Spleen (tissue), 11 donors: ENCODE measurements at regions not wholly inside any gene's neighbourhood (a gene's known extent, or its start where the extent isn't known, plus 50 kb on each side); places are given as distances from the start of the nearest gene placed in this dataset.

Experiments used
- DNase-seq: peaks from one replicate; pipeline ENCODE4 v3.0.0-alpha.2; 2020
- H3K27ac ChIP-seq, 8 donors: fragments of 200-600 bp; sonication (generic) in 7 of 8; 1 replicate in 4 of 8; 2 replicates in 4 of 8; pipeline versions ENCODE4 v1.5.0 to v1.8.0; 2016 to 2021; ENCODE audit warnings: inconsistent platforms in 4 of 8, mild to moderate bottlenecking in 4 of 8, moderate library complexity in 1 of 8
- H3K27me3 ChIP-seq, 7 donors: fragments of 200-600 bp; sonication (generic) in 6 of 7; replicated peaks in 1 of 7; 1 replicate in 4 of 7; 2 replicates in 3 of 7; pipeline versions ENCODE4 v1.5.0 to v1.8.0; 2016 to 2021; ENCODE audit warnings: inconsistent platforms in 3 of 7, mild to moderate bottlenecking in 1 of 7
- H3K36me3 ChIP-seq, 6 donors: fragments of 200-600 bp; sonication (generic) in 5 of 6; 1 replicate in 4 of 6; 2 replicates in 2 of 6; pipeline versions ENCODE4 v1.5.0 to v1.8.0; 2016 to 2021; ENCODE audit warnings: inconsistent platforms in 2 of 6
- H3K4me1 ChIP-seq, 6 donors: fragments of 200-600 bp; sonication (generic) in 5 of 6; 1 replicate in 3 of 6; 2 replicates in 3 of 6; pipeline versions ENCODE4 v1.5.0 to v1.8.0; 2016 to 2021; ENCODE audit warnings: inconsistent platforms in 3 of 6
- H3K4me3 ChIP-seq, 8 donors: fragments of 200-600 bp; sonication (generic) in 7 of 8; 1 replicate in 4 of 8; 2 replicates in 4 of 8; pipeline versions ENCODE4 v1.5.0 to v1.8.0; 2016 to 2021; ENCODE audit warnings: inconsistent platforms in 4 of 8, mild to moderate bottlenecking in 4 of 8, moderate library complexity in 2 of 8
- H3K9me3 ChIP-seq, 8 donors: fragments of 200-600 bp; sonication (generic) in 7 of 8; 1 replicate in 4 of 8; 2 replicates in 4 of 8; pipeline versions ENCODE4 v1.5.0 to v1.8.0; 2016 to 2021; ENCODE audit warnings: inconsistent platforms in 4 of 8
- POLR2A ChIP-seq, 3 donors: fragments of 450-650 bp; IDR thresholded peaks; one replicate each; pipeline ENCODE4 v1.5.1; 2017; ENCODE audit warnings: antibody characterized with exemption in 3 of 3, mild to moderate bottlenecking in 1 of 3
- POLR2AphosphoS5 ChIP-seq, 3 donors: sonication (generic); formaldehyde crosslinking; IDR thresholded peaks; one replicate each; pipeline ENCODE4 v1.5.1; 2017; ENCODE audit warnings: antibody characterized with exemption in 3 of 3
- WGBS, 5 donors: extraction: QIAGEN DNeasy Blood & Tissue Kit in 3 of 5; methylation state at CpG; one replicate each; pipeline versions ENCODE4 v1.1.5 to v1.1.7; 2013 to 2018; 5-methylcytosine and 5-hydroxymethylcytosine counted together
- intact Hi-C: fragments of 100-400 bp; cut with DNase I; formaldehyde crosslinking; loops from one replicate; pipeline ENCODE4 v1.15.0; 2023; ENCODE audit warnings: low total_unique reads
- TF ChIP-seq, protein P1 (sequence below), 11 experiments: fragments of 200-600 bp in 7 of 11; fragments of 450-650 bp in 4 of 11; sonication (generic) in 4 of 11; IDR thresholded peaks in 8 of 11; conservative IDR thresholded peaks in 3 of 11; 1 replicate in 7 of 11; 2 replicates in 4 of 11; pipeline versions ENCODE4 v1.4.0 to v1.8.0; 2016 to 2021; ENCODE audit warnings: antibody characterized with exemption in 11 of 11, inconsistent platforms in 4 of 11, mild to moderate bottlenecking in 1 of 11
- donor health status: healthy with polysubstance abuse.
- donor health status: DM: no; HTN: no; CAD: no; lungs with moderate emphysema.
- donor health status: DM: no; HTN: no; CAD: no.
- donor health status: Bipolar disorder and iron deficiency.
- donor health status: healthy.
- donor health status: DM: no; HTN: no; CAD: no.
- donor health status: DM: yes; HTN: yes; CAD: no.

DNA sequence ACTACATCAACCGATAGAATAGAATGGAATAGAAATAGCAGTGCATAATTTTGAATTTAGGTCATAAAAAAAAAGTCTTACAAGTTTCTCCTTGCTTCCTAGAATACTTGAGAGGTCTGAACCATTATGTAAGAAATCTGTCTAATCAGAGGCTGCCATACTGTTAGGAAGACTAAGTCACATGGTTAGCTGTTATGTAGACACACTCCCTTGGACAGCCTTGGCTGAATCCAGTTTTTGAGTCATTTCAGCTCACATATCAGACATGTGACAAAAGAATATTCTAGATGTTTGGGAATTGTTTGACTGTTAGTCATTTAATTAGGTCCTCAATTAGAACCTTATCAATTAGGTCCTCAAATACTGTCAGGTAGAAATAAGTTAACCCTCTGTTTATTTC lies 1601.4 kb downstream of the GRIK2 start:
- no peak overlapping the region for H3K4me3 ChIP-seq
- H3K27me3 ChIP-seq = no peaks in the 10 kb centered on the region
- H3K36me3 ChIP-seq = no peaks in the 10 kb centered on the region
- 82 to 88% (median 86%) methylated on average over 1 of the region's 1 CpG for WGBS, 5 donors
- no peaks in the 10 kb centered on the region for H3K4me1 ChIP-seq
- intact Hi-C loops = no loop called here
- no peak for DNase-seq
- no peak for TF ChIP-seq POLR2A (IDR thresholded peaks at IDR 0.05)
- TF ChIP-seq, protein P1, sequence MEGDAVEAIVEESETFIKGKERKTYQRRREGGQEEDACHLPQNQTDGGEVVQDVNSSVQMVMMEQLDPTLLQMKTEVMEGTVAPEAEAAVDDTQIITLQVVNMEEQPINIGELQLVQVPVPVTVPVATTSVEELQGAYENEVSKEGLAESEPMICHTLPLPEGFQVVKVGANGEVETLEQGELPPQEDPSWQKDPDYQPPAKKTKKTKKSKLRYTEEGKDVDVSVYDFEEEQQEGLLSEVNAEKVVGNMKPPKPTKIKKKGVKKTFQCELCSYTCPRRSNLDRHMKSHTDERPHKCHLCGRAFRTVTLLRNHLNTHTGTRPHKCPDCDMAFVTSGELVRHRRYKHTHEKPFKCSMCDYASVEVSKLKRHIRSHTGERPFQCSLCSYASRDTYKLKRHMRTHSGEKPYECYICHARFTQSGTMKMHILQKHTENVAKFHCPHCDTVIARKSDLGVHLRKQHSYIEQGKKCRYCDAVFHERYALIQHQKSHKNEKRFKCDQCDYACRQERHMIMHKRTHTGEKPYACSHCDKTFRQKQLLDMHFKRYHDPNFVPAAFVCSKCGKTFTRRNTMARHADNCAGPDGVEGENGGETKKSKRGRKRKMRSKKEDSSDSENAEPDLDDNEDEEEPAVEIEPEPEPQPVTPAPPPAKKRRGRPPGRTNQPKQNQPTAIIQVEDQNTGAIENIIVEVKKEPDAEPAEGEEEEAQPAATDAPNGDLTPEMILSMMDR (IDR thresholded peaks at IDR 0.05 in 8 of 11, conservative IDR thresholded peaks at IDR 0.05 in 3 of 11) = no peak
- TF ChIP-seq POLR2AphosphoS5 (IDR thresholded peaks at IDR 0.05) = no peak
- H3K9me3 ChIP-seq = no peaks in the 10 kb centered on the region
- no peak overlapping the region for H3K27ac ChIP-seq

DNA sequence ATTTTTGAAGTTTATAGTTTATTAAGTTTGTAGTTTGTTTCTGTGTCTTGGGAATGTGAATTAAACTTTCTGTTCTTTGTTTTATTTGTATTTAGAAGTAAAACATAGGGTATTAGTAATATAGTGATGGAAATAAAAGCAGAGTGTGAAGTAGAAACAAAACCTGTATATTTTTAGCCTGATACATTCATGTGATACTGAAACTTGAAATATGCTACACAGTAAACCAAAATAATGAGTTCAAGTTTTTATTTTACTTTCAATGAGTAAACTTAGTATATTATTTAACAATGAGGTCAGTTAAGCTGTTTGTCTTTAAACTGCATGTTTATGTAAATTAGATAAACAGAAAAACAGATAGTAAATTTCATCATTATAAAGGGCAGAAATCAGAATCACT lies 1592.6 kb downstream of the GRIK2 start:
- no peak for DNase-seq
- TF ChIP-seq POLR2AphosphoS5 (IDR thresholded peaks at IDR 0.05) (no peak), POLR2A (IDR thresholded peaks at IDR 0.05) (no peak)
- TF ChIP-seq, protein P1 (IDR thresholded peaks at IDR 0.05 in 8 of 11, conservative IDR thresholded peaks at IDR 0.05 in 3 of 11) = no peak
- Histone ChIP-seq H3K9me3 (no peaks in the 10 kb centered on the region), H3K4me1 (no peaks in the 10 kb centered on the region), H3K27ac (no peak overlapping the region), H3K27me3 (no peaks in the 10 kb centered on the region), H3K36me3 (no peaks in the 10 kb centered on the region), H3K4me3 (no peak overlapping the region)
- intact Hi-C loops = no loop called here

DNA sequence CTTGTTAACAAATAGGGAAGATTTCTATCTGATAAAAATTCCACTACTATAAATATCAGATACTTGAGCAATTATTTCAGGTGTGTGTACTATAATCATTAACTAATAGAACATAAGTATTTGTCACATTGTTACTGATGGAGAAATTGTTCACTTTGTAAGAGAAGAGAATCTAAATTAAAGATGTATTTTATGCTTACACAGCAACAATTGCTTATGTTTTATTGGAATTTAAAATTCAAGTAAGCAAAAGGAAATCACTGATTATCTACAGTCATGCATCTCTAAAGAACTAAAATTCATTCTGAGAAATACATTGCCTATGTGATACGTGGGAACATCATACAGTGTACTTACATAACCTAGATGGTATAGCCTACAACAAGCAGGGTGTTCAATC lies 1590.8 kb downstream of the GRIK2 start:
- Histone ChIP-seq H3K9me3 (no peaks in the 10 kb centered on the region), H3K27ac (no peak overlapping the region), H3K36me3 (no peaks in the 10 kb centered on the region), H3K4me1 (no peaks in the 10 kb centered on the region), H3K4me3 (no peak overlapping the region), H3K27me3 (no peaks in the 10 kb centered on the region)
- intact Hi-C loops = no loop called here
- TF ChIP-seq POLR2AphosphoS5 (IDR thresholded peaks at IDR 0.05) (no peak), POLR2A (IDR thresholded peaks at IDR 0.05) (no peak)
- TF ChIP-seq, protein P1 (IDR thresholded peaks at IDR 0.05 in 8 of 11, conservative IDR thresholded peaks at IDR 0.05 in 3 of 11) = no peak
- no peak for DNase-seq
- WGBS, 5 donors = 65 to 81% (median 75%) methylated on average over 1 of the region's 1 CpG

DNA sequence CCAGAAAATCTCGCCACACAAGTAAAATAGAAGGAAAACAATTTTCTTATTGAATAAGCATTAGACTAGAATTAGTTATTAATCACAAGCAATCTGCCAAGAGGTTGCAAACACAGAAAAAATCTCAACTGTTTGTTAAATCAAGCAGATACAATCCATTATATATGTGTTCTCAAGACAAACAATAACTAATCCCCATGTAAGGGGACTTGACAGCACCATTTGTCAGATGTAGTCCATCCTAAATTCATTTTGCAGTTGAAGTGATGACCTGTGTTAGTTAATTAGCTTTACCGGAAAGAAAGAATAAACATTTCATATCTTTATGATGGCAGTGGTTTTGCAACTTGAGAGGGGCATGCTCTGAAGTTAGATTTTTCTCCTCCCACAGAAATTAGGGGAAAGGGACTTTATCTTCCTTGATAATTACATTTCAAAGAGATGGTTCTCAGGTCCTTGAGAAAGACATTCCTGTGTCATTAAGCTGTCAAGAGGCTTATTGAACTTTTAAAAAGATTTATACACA lies 1588.0 kb downstream of the GRIK2 start:
- intact Hi-C loops = no loop called here
- no peaks in the 10 kb centered on the region for H3K27me3 ChIP-seq
- H3K36me3 ChIP-seq = no peaks in the 10 kb centered on the region
- no peaks in the 10 kb centered on the region for H3K4me1 ChIP-seq
- H3K27ac ChIP-seq = no peak overlapping the region
- 54 to 65% (median 56%) methylated on average over 2 of the region's 2 CpGs for WGBS, 5 donors
- DNase-seq = no peak
- H3K9me3 ChIP-seq = peaks cover 0 to 15% (median 0%) of the 10 kb centered on the region in 8 donors
- H3K4me3 ChIP-seq = no peak overlapping the region
- TF ChIP-seq POLR2AphosphoS5 (IDR thresholded peaks at IDR 0.05) = no peak
- no peak for TF ChIP-seq POLR2A (IDR thresholded peaks at IDR 0.05)
- TF ChIP-seq, protein P1 (IDR thresholded peaks at IDR 0.05 in 8 of 11, conservative IDR thresholded peaks at IDR 0.05 in 3 of 11) = no peak
